ENCODE measurements at regions not wholly inside any gene's neighbourhood (a gene's known extent, or its start where the extent isn't known, plus 50 kb on each side); places are given as distances from the start of the nearest gene placed in this dataset.

GRCh38 chr4:4641661-4642495, 100.0 kb upstream of the STX18 start:
- peaks cover 5% of the 10 kb centered on the region for H3K4me1 ChIP-seq (ENCODE audit: insufficient read depth)
- H3K36me3 ChIP-seq: no peaks in the 10 kb centered on the region
- no peak overlapping the region for H3K27ac ChIP-seq
- H3K4me3 ChIP-seq: no peak overlapping the region
- WGBS, 3 donors: 62 to 75% (median 67%) methylated on average over 23 of the region's 23 CpGs
- no peaks in the 10 kb centered on the region for H3K27me3 ChIP-seq
- intact Hi-C loops (cut with DNase I): no loop called here
- no peaks in the 10 kb centered on the region for H3K9me3 ChIP-seq
- DNase-seq: no peak
- no peak for TF ChIP-seq POLR2A (IDR thresholded peaks at IDR 0.05)
- no peak for TF ChIP-seq EP300 (IDR thresholded peaks at IDR 0.05)
- TF ChIP-seq, protein P1, sequence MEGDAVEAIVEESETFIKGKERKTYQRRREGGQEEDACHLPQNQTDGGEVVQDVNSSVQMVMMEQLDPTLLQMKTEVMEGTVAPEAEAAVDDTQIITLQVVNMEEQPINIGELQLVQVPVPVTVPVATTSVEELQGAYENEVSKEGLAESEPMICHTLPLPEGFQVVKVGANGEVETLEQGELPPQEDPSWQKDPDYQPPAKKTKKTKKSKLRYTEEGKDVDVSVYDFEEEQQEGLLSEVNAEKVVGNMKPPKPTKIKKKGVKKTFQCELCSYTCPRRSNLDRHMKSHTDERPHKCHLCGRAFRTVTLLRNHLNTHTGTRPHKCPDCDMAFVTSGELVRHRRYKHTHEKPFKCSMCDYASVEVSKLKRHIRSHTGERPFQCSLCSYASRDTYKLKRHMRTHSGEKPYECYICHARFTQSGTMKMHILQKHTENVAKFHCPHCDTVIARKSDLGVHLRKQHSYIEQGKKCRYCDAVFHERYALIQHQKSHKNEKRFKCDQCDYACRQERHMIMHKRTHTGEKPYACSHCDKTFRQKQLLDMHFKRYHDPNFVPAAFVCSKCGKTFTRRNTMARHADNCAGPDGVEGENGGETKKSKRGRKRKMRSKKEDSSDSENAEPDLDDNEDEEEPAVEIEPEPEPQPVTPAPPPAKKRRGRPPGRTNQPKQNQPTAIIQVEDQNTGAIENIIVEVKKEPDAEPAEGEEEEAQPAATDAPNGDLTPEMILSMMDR (IDR thresholded peaks at IDR 0.05): no peak

GRCh38 chr4:4641254-4641653, 99.4 kb upstream of the STX18 start:
- H3K4me1 ChIP-seq (ENCODE audit: insufficient read depth): peaks cover 5% of the 10 kb centered on the region
- 68 to 78% (median 75%) methylated on average over 8 of the region's 8 CpGs for WGBS, 3 donors
- intact Hi-C loops (cut with DNase I): no loop called here
- no peaks in the 10 kb centered on the region for H3K27me3 ChIP-seq
- no peak overlapping the region for H3K27ac ChIP-seq
- H3K36me3 ChIP-seq: no peaks in the 10 kb centered on the region
- H3K9me3 ChIP-seq: no peaks in the 10 kb centered on the region
- DNase-seq: no peak
- H3K4me3 ChIP-seq: no peak overlapping the region
- TF ChIP-seq EP300 (IDR thresholded peaks at IDR 0.05) (no peak), POLR2A (IDR thresholded peaks at IDR 0.05) (no peak)
- TF ChIP-seq, protein P1 (IDR thresholded peaks at IDR 0.05): no peak

GRCh38 chr4:4640692-4641091, 98.8 kb upstream of the STX18 start:
- intact Hi-C loops (cut with DNase I): no loop called here
- H3K9me3 ChIP-seq: no peaks in the 10 kb centered on the region
- H3K4me3 ChIP-seq: no peak overlapping the region
- H3K27ac ChIP-seq: no peak overlapping the region
- H3K36me3 ChIP-seq: no peaks in the 10 kb centered on the region
- no peaks in the 10 kb centered on the region for H3K27me3 ChIP-seq
- DNase-seq: no peak
- TF ChIP-seq, protein P1 (IDR thresholded peaks at IDR 0.05): no peak
- TF ChIP-seq EP300 (IDR thresholded peaks at IDR 0.05) (no peak), POLR2A (IDR thresholded peaks at IDR 0.05) (no peak)
- 69 to 76% (median 70%) methylated on average over 10 of the region's 10 CpGs for WGBS, 3 donors
- peaks cover 2% of the 10 kb centered on the region for H3K4me1 ChIP-seq (ENCODE audit: insufficient read depth)

DNA sequence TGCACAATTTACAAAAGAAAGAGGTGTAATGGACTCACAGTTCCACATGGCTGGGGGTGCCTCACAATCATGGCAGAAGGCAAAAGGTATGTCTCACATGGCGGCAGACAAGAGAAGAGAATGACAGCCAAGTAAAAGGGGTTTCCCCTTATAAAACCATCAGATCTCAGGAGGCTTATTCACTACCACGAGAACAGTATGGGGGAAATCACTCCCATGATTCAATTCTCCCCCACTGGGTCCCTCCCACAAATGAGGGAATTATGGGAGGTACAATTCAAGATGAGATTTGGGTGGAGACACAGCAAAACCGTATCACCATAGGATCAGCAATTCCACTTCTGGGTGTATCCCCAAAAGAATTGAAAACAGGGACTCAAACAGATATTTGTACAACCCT, 97.5 kb upstream of the STX18 start:
- WGBS, 3 donors: 76 to 86% (median 83%) methylated on average over 3 of the region's 3 CpGs
- H3K9me3 ChIP-seq: no peaks in the 10 kb centered on the region
- H3K4me3 ChIP-seq: no peak overlapping the region
- H3K27me3 ChIP-seq: no peaks in the 10 kb centered on the region
- intact Hi-C loops (cut with DNase I): no loop called here
- DNase-seq: no peak
- TF ChIP-seq, protein P1 (IDR thresholded peaks at IDR 0.05): no peak
- TF ChIP-seq POLR2A (IDR thresholded peaks at IDR 0.05): no peak
- TF ChIP-seq EP300 (IDR thresholded peaks at IDR 0.05): no peak
- H3K27ac ChIP-seq: no peak overlapping the region
- no peaks in the 10 kb centered on the region for H3K36me3 ChIP-seq
- peaks cover 1% of the 10 kb centered on the region for H3K4me1 ChIP-seq (ENCODE audit: insufficient read depth)

All from ovary (tissue), 7 donors.